Right renal pelvis (tissue), 4 donors: ENCODE measurements at regions not wholly inside any gene's neighbourhood (a gene's known extent, or its start where the extent isn't known, plus 50 kb on each side); places are given as distances from the start of the nearest gene placed in this dataset.

Source experiments
- DNase-seq, 4 donors: peaks; one replicate each; pipeline ENCODE4 v3.0.0-alpha.2; 2013; ENCODE audit warnings: low read depth in 4 of 4, low spot score in 3 of 4, missing footprints in 1 of 4

DNA sequence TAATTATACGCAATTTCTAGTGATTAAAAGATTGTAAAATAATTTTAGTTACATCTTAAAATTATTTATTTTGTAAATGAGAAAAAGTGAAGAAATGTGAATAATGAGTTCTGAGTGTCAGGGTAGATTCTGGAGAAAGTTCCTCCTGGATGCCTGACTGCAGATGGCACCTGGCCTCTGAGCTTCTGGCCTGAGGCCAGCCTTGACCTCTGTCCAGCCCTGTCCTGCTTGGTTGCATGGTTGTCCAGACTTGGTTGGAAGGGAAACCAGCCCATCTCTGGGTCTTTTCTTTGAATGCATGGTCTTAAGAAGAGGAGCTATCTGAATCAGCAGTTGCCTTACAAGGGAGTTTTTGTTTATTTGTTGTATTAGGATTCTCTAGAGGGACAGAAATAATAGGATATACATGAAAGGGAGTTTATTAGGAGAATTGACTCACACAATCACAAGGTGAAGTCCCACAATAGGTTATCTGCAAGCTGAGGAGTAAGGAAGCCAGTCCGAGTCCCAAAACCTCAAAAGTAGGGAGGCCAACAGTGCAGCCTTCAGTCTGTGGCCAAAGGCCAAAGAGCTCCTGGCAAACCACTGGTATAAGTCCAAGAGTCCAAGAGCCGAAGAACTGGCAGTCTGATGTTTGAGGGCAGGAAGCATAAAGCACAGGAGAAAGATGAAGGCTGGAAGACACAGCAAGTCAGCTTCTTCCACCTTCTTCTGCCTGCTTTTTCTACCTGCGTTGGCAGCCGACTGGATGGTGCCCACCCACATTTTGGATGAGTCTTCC lies 385.8 kb downstream of the ZNF536 start:
- no peak for DNase-seq

DNA sequence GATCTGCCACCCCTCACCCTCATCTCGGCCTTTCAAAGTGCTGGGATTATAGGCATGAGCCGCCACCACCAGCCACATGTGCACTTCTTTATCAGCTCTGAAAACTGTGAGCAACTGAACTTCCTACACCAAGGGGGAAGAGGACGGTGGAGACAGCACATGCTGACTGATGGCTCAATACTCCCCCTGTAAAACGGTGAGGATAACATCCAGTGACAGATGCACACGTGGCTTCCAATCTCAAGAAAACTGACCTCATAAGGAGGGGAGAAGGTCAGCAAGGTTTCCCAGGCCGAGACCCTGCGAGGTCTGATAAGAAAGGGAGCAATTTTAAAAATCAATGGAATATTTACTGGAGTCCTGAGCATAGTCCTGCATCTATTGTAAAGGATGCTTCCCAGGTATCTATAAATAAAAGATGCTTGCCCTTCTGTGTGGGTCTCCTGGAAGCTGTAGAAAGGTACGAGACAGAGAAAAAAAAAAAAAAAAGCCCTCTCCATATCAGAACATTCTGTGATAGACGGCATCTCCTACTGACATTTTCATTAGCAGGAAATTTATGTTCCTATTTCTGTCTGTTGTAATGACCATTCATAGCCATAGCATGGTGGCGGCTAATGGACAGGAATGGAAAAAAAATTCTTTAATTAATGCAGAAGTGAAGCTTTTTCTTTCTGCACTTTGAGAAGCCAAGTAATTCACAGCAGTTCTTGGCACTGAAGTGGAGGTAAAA lies 385.1 kb downstream of the ZNF536 start:
- no peak for DNase-seq

DNA sequence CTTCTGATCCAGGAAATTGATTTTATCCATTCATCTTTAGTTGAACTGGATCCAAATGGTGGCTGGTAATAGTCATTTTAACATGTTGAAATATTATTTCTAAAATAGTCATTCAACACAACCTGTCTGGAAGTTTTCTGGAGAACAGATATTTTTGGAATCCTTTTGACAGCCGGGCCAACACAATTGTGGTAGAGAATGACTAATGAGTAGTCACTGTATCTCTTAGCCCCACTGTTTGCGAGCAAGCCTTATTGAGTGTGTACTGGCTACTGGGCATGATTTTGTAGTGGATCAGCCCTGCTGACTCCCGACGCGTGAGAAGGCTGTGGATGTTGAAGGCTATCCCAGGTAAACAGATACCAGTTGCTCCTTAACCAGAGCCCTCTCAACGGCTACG lies 383.4 kb downstream of the ZNF536 start:
- no peak for DNase-seq

DNA sequence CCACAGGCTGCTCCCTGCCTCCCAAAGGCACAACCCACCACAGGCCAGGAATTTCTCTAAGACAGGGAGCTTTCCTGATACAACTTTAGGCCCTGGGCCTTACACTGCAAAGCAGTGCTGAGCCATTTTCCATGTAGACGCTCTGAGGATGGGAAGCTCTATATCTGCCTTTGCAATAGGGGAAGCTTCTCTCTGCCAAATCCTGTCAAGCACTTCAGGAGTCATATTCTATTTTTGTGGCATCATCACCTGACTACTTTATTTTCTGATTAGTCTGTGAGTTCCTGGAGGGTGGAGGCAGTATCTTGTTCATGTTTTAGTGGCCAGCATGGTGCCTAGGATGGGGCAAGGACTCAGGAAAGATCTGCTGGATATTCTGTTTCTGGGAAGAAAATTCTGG lies 382.0 kb downstream of the ZNF536 start:
- DNase-seq = no peak

DNA sequence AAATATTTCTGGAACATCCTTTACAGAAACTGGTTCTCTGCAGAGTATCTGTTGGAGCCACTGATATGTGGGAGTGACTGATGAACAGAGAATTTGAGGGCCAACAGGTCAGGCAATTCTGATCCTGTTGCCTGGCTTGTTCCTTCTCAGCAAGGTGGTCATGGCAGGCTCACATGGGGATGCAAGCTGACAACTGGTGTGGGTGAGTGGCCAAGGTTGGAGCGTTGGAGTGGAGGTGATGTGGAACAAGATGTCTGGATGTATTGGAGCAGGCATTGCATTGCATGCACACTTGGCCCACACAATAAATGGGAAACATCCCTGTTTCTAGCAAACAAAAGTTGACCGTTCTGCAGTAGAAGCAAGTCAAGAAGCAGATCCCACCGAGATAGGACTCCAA lies 380.7 kb downstream of the ZNF536 start:
- DNase-seq = no peak

DNA sequence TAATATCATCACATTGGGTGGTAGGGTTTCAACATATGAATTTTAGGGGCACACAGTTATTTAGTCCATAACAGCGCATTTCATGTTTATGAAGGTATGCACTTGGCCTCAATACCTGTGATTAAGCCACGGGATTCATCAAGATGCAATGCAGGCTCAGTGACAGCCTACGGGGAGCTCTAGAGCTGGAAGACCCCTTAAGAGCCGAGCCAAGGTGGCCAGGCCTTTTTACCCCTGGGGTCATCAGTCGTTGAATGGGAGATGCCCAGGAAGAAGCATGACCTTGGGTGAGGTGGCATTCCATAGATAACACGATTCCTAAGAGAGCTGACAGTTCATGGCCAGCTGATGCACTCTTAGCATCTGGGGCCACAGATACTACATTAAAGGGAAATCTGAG lies 380.0 kb downstream of the ZNF536 start:
- no peak for DNase-seq

DNA sequence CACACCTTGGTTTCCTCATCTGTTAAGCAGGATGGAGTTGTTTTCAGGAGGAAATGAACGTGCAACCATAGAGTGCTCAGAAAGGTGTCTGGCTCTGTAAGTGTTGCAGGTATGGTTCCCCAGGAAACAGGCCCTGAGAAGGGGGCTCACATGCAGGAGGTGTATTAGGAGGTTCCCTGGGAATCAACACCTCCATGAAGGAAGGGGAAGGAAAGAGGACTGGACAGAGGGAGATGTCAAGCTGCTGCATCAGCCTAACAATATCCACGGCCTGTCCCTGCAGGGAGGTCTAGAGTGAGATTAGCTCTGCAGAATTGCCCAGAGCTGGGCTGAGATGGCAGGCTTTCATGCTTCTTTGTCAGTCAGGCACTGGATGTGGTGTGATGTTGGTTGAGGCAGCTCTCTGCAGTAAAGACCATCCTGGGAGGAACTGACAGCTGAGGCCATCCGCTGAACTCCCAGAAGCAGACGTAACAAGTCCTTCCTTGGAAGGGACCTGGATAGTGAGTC lies 373.3 kb downstream of the ZNF536 start:
- no peak for DNase-seq

DNA sequence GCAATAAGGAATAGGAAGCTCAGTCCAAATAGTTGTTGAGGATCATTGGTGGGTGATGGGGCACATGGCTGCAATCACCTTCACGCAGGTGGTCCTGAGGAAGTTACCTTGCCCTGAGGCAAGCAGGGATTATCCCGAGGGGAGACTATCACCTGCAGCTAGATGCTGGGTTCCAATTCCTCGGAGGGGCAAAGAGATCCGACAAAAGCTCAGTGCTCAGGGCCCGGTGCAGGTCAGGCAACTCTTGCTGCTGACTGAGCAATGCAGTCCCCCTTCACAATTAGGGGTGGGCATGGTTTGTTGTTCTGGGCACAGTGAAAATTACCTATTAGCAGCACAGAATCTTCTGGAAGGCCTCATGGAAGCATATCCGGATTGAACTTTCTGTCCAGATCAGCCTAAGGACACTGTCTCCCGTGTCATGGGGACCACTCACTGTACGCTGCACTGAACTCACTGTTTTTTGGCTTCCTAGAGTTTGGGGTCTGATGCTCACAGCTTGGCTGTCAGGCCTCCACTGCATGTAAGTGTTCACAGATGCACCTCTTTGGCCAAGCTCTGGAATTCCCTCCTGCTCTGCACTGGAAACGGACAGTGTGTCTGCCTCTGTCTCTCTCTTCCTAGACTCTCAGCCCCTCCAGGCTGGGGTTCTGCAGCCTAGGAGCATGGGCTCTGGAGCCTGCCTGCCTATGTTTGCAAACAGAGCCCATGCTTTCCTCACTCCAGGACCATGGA lies 372.7 kb downstream of the ZNF536 start:
- DNase-seq = no peak

DNA sequence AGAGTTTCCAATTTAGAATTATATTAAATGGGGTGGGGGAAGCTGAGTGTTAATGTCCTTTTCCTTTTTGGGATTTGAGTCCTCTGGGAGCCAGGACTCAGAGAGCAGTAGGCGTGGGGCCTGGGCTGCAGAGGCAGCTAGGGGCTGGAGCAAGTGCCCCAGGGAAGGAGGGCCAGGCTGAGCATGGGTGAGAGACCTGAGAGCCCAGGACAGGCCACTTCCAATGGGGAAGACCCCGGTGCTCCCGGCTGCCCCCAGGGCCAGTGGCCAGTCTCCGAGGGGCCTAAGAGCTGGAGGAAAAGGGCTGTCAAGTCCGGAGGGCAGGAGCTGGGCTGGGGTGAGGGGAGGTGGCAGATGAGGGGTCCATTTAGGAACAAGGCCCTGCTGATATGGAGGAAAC lies 371.5 kb downstream of the ZNF536 start:
- DNase-seq = no peak

DNA sequence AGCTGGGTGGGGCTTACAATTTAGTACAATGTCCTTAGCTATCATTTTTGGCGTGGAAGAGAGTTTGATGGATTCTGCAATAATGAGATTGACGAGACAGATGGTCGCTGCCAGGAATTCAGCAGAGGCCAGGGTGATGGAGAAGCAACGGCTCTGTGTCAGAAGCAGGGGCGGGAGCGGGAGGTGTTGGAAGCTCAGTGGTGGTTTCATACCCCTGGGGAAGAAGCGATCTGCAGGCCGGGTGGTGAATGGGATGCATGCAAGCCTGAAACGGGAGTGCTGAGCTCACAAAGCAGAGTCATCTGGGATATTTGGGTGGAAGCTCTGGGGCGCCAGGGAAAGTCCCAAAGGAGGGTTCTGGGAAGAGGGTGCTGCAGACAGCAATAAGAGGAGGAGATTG lies 370.8 kb downstream of the ZNF536 start:
- DNase-seq = no peak

DNA sequence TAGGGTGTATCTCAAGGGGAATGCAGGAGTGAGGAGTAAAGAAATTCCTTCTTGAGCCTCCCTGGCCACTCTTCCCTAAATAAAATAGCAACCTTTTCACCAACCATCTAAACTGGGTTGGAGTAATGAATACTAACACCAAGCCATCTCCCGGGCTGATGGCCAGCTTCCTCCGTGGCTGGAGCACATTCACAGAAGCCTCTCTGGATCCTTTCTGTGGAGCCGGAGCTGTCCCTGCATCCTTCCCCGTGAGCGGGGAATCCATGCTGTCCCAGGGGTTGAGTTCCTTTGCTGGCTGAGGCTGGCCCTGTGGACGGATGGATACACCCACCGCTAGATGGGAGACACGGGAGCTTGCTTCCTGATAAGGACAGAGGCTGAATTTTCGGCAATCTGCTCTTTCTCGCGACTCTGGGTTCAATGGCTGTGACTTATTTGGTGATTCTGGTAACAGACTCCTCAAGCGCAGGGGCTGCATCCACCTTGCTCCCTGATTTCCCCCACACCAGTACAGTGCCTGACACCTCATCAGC lies 370.3 kb downstream of the ZNF536 start:
- no peak for DNase-seq

DNA sequence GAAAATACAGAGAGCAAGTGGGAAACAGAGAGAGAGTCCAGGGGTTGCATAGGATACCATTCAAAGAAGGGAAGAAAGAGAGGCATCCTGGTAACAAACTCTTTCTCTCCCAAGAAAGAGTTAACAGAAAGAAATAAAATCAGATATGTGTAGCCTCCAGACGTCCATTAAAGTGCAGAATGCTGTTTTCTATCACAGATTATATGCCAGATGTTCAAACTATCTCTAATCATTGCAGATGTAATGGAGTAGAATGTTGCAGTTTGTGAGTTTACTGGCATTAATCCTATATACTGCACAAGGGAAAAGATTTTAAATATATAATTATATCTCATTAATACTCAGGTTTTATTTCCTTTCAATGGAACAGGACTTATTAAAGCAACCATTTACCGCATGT lies 369.4 kb downstream of the ZNF536 start:
- no peak for DNase-seq

DNA sequence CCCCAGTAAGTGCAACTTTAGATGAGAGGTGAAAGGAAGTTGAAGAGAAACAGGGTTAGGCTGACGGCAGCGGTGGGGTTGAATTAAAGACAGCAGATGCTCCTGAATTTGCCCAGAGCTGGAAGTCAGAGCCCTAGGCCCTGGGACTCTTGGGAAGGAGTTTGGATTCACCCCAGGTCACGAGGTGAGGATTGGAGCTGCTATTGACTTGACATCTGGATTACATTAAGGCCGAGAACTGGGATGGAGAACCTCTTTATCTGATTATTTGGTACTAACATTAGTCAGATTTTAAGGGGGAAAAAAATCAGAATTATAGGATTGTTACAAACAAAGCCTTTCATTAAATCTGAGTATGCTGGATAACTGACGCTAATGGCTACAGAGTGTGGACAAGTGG lies 367.2 kb downstream of the ZNF536 start:
- no peak for DNase-seq

DNA sequence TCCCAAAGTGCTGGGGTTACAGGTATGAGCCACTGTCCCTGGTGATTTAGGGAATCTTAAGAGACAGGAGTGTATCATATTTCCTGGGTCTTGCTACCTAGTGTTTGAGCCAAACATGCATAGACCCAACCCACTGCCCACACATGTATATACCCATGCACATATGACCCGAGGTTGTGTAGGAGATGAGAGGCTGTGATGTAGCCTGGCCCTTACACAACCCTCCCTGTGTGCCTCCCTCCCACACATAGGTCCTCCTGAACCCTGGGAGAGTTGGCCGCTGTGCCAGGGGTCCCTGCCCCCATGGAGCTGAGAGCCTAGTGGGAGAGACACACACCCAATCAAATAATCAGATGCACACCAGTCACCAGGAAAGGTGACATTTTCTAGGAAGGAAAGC lies 365.9 kb downstream of the ZNF536 start:
- no peak for DNase-seq

DNA sequence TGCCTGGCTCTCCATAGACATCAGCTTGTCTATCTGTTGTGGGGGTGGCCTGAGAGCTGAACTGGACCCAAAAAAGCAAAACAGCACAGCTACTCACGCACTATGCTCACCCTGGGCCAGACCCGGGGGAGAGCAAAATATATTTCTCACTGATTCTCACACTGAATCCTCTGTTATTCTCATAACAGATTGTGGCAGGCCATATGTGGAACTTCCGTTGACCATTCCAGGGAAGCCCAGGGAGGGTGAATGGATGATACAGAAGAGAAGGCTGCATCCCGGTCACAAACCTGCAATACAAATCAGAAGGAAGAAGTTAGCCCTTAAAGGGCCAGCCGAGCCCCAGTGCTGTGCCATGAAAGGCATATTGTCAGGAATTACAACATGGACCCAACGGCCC lies 362.5 kb downstream of the ZNF536 start:
- DNase-seq = no peak

DNA sequence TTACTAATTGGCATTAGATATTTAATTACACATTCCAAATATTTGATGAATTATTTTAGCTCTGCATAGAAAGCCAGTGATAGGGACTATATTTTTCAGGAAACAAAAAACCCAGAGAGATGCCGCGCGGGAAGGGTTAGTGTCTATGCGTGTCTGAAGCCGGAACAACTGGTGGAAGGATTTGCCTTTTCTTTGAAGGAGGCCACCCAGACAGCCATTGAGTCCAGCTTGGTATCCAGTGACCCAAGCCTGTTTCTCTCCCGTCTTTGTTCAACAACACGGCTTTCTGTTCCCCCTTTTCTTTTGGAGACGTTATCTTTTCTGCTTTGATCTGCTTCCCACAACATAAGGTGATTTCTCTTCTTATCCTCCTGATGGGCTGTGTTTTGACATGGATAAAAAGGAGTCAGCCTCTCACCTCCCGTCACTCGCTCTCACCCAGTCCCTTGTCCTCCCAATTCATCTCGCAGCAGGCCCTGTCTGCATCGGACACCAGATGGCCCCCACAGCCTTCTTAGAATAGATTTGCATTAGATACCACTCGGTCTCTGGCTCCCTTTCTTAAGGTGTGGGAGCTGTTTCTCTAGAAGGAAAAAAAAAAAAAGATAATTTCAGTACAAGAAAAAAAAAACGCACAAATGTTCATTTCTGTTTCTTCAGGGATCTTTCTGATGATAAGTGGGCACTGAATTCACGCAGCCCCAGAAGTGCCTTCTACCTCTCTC lies 361.8 kb downstream of the ZNF536 start:
- DNase-seq = no peak

DNA sequence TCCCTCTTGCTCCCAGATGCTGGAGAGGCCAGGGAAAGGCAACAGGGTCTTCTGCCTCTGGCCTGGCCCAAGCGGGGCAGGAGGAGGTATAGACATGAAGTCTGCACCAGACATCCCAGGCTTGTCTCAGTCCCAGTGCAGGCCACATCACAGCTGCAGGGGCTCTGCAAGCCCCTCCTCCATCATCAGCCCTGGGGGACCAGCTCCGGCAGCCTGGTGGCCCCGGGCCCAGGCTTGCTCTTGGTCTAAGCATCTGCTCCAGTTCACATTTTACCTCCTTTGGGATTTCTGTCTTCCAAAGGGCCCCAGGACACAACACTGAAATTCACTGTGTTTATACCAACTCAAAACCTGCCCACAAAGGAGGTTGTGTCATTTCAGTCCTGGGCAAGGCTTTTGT lies 359.4 kb downstream of the ZNF536 start:
- DNase-seq = no peak

DNA sequence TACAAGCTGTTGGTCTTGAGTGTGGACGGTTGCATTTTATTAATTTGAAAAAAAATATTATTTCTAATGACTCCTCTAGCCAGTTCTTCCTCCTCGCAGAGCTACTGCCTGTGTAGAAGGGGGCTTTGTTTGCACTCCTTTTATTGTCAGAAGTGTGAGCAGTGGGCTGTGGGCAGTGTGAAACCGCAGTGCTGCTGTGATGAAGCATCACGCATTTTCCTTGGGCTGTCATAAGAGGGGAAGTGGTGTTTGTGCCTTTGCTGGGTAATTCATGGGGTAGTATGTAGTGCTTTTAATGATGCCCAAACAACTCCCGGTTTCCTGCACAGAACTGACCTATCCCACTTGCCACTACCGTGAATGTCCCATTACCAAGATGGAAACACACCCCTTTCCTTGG lies 357.3 kb downstream of the ZNF536 start:
- no peak for DNase-seq

DNA sequence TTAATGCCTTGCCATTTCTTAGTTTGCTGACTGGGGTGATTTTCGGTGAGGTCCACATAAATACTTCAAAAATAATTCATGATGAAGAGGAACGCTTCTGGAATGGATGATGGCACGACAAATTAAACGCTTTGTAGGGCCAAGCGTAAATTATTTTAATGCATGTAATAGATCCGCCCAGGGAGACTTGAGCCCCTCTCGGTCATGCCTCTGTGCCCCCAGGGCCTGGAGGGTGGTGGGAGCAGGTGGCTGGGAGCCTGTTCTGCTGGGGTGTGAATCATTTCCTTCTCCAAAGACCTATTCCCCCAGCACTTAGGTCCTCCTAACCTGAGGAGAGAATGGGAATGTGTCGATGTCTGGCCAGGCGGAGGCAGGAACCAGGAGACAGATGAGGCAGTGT lies 350.6 kb downstream of the ZNF536 start:
- DNase-seq = no peak

DNA sequence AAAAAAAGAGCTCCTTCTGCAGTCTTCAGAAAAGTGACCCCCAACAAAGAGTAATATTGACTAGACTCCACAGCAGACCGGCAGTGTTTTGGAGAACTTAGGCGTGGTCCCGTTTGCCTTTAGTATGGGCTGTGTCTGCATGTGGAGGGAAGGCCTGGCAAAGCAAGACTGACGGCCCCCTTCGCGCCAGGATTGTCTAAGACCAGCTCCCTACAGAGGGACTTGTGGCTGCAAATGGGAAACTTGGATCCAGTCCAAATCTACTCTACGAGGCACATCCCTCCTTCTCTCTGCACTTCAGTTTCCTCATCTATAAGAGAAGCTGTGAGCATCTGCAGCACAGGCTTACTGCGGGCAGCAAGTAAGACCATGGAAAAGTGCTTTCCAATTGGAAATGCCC lies 350.0 kb downstream of the ZNF536 start:
- no peak for DNase-seq

DNA sequence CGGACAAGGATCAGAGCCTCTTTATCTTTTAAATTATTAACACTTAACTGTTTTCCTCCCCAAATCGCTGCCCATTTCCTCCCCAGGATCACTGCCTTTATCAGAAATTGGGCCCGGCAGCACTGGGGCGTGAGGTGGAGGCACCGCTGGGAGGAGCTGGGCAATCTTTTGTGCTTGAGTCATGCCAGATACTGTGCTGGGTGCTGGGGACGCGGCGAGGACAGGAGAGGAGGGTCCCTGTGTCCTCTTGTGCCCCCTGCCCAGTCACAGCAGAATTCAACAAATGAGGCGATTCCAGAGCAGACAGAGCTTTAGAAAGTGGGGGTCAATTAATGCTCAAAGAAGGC lies 347.8 kb downstream of the ZNF536 start:
- DNase-seq = no peak
